ENCODE measurements at regions not wholly inside any gene's neighbourhood (a gene's known extent, or its start where the extent isn't known, plus 50 kb on each side); places are given as distances from the start of the nearest gene placed in this dataset.
"Not testable (repeated sequence)": the region's sequence is repeated elsewhere in the genome, so short reads cannot be mapped to it uniquely, and the experiment has no call there.

DNA sequence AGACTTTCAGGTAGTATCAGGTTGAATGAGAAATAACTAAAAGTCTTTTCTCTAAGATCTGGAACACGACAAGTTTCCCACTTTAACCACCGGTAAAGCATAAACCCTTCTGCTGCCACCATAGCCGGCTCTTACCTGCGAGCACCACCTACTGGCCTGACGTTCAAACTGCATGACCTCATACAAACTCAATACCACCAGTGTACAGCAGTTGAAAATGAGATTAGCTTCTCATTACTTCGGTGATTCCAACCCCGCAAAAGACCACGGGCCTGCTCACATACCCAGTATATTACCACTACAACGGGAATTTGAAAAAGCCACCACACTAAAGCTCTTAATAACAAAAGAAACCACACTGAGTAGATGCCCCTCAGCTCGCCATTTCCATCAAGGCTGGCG, 1238.6 kb downstream of the TMEM121 start:
- peak; percentile 2 for DNase-seq (ENCODE audit: low read depth)
- TF ChIP-seq, protein P1, sequence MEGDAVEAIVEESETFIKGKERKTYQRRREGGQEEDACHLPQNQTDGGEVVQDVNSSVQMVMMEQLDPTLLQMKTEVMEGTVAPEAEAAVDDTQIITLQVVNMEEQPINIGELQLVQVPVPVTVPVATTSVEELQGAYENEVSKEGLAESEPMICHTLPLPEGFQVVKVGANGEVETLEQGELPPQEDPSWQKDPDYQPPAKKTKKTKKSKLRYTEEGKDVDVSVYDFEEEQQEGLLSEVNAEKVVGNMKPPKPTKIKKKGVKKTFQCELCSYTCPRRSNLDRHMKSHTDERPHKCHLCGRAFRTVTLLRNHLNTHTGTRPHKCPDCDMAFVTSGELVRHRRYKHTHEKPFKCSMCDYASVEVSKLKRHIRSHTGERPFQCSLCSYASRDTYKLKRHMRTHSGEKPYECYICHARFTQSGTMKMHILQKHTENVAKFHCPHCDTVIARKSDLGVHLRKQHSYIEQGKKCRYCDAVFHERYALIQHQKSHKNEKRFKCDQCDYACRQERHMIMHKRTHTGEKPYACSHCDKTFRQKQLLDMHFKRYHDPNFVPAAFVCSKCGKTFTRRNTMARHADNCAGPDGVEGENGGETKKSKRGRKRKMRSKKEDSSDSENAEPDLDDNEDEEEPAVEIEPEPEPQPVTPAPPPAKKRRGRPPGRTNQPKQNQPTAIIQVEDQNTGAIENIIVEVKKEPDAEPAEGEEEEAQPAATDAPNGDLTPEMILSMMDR (conservative IDR thresholded peaks at IDR 0.05; ENCODE audit: low read length) = peak; percentile 38; the same call in 1 of the 2 replicates
- H3K4me3 ChIP-seq (ENCODE audit: low read length) = not testable (repeated sequence)

- H3K4me3 ChIP-seq (ENCODE audit: low read length) = no peak overlapping the region
- no peak for DNase-seq (ENCODE audit: low read depth)
- TF ChIP-seq, protein P1 (conservative IDR thresholded peaks at IDR 0.05; ENCODE audit: low read length) = no peak
Observed at GRCh38 chr14:106766145-106766544, 1239.8 kb downstream of the TMEM121 start.

GRCh38 chr14:106766551-106767277, 1240.3 kb downstream of the TMEM121 start:
- not testable (repeated sequence) for H3K4me3 ChIP-seq (ENCODE audit: low read length); DNase-seq (ENCODE audit: low read depth)

DNA sequence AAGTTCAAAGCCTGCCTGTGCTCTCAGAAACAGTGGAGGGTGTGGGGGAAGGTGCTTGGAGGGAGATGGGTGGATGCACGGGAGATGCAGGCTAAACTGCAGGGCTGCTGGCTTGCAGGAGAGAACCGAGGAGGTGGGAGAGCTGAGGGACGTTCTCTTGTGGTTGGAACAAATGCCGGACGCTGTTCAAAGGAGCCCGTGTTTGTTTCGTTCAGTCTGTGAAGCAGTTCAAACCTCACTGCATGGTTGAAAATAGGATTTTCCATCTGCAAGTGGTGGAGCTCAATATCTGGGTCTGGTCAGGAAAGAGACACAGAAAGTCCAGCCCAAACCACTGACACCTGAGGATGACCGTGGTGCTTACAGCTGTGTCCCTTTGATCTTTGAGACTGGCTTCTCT, 1241.8 kb downstream of the TMEM121 start:
- DNase-seq (ENCODE audit: low read depth); H3K4me3 ChIP-seq (ENCODE audit: low read length): not testable (repeated sequence)

DNA sequence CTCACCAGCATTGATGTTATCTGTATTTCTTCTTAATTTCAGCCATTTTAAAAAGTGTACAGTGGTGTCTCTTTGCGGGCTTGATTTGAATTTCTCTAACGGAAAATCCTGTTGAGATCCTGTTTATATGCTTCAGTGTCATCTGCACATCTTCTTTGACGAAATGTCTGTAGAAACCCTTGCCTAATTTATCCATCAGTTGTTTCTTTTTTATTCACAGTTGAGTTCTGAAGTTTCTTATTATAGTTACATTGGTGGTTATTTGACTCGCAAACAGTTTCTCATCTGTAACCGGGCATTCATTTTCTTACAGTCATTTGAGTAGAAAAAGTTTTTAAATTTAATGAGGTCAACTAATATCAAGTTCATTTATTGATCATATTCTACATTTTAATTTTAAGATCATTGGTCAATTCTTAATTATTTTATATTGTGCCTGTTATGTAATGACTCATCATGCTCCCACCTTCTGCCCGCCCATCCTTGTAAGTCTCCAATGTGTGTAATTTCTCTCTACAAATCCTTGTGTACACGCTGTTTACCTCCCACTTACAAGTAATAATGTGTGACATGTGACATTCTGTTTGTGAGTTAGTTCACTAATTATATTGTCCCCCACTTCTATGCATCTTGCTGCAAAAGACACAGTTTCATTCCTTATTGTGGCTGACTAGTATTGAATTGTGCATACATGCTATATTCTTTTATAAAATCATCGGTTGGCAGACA, 1242.8 kb downstream of the TMEM121 start:
- not testable (repeated sequence) for DNase-seq (ENCODE audit: low read depth); H3K4me3 ChIP-seq (ENCODE audit: low read length)

- DNase-seq (ENCODE audit: low read depth); H3K4me3 ChIP-seq (ENCODE audit: low read length): not testable (repeated sequence)
Observed at GRCh38 chr14:106770158-106770672, 1243.8 kb downstream of the TMEM121 start.

DNA sequence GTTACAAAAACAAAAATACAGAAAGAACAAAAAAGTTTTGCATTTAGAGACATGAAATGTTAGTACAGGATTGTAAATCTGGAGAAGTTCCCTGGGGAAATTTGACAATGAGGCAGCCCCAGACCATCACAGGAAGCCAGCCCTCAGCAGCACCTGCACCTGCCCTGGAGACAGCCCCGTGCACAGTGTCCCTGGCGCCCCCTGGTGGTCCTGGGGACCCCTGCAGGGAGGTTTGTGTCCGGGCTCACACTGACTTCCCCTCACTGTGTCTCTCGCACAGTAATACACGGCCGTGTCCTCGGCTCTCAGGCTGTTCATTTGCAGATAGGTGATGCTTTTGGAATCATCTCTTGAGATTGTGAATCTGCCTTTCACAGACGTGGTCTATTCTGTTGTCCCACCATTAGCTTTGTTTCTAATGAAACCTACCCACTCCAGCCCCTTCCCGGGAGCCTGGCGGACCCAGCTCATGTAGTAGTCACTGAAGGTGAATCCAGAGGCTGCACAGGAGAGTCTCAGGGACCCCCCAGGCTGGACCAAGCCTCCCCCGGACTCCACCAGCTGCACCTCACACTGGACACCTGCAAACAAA, 1248.6 kb downstream of the TMEM121 start:
- DNase-seq (ENCODE audit: low read depth); H3K4me3 ChIP-seq (ENCODE audit: low read length): not testable (repeated sequence)

DNA sequence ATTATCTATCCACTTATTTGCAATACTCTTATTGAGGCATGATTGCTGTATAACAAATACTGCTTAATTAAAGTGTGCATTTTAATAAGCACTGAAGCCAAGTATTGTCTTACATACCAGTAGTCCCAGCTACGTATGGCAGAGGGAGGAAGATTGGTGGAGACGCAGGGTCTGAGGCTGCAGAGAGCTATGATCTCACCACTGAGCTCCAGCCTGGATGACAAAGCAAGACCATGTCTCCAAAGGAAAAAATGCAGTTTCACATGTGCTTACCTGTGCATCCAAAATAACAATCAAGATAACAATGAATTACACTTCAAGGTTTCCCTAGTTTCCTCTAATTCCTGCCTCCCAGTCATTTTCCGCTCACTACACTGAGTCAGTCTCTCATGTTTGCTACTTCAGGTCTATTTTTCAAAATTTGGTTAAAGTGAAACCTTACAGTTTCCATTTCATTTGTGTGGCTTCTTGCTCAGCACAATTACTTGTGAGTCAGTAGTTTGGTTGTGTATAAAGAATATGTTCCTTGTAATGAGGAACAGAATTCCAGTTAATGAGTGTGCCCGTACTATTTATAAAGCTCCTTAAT, 1250.1 kb downstream of the TMEM121 start:
- no peak for DNase-seq (ENCODE audit: low read depth)
- no peak overlapping the region for H3K4me3 ChIP-seq (ENCODE audit: low read length)
- TF ChIP-seq, protein P1 (conservative IDR thresholded peaks at IDR 0.05; ENCODE audit: low read length) = no peak

DNA sequence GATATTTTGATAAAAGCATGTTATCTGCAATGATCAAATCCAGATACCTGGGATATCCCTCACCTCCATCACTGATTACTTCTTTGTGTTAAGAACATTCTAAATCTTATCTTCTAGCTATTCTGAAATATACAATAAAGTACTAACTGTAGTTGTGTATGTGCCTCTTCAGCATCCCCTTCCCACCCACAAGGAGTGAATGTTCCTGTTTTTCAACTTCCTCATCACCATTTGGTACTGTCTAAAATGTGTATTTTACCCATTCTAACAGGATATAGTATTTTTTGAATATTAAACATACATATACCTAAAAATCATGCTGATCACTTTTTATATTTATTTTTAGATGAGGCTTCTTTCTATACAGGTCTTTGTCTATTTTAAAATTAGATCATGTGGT, 1252.6 kb downstream of the TMEM121 start:
- TF ChIP-seq, protein P1 (conservative IDR thresholded peaks at IDR 0.05; ENCODE audit: low read length) = no peak
- no peak overlapping the region for H3K4me3 ChIP-seq (ENCODE audit: low read length)
- no peak for DNase-seq (ENCODE audit: low read depth)
